NOMO-1 treated with dmso at 0.1 percent for 144 hours (cell line): ENCODE measurements at regions not wholly inside any gene's neighbourhood (a gene's known extent, or its start where the extent isn't known, plus 50 kb on each side); places are given as distances from the start of the nearest gene placed in this dataset.
"Not testable (repeated sequence)": the region's sequence is repeated elsewhere in the genome, so short reads cannot be mapped to it uniquely, and the experiment has no call there.

Experiments
- DNase-seq: peaks from one replicate; lab custom pipeline; 2025; ENCODE audit not compliant: unreplicated experiment; lab: John Stamatoyannopoulos, UW

GRCh38 chr14:53367644-53368026 is 214.5 kb upstream of the DDHD1 start:
- no peak for DNase-seq

GRCh38 chr14:53365486-53366130 is 212.5 kb upstream of the DDHD1 start:
- DNase-seq: no peak

GRCh38 chr14:53362916-53363315 is 209.8 kb upstream of the DDHD1 start:
- not testable (repeated sequence) for DNase-seq

GRCh38 chr14:53360829-53361228 is 207.7 kb upstream of the DDHD1 start:
- no peak for DNase-seq

- DNase-seq: no peak
Observed at GRCh38 chr14:53358166-53358565, 205.0 kb upstream of the DDHD1 start.

- no peak for DNase-seq
Observed at GRCh38 chr14:53356361-53357150, 203.4 kb upstream of the DDHD1 start.

- no peak for DNase-seq
Observed at GRCh38 chr14:53355581-53356112, 202.5 kb upstream of the DDHD1 start.

GRCh38 chr14:53354336-53354735 is 201.2 kb upstream of the DDHD1 start:
- DNase-seq: no peak

- no peak for DNase-seq
Observed at GRCh38 chr14:53350866-53351265, 197.7 kb upstream of the DDHD1 start.

- no peak for DNase-seq
Observed at GRCh38 chr14:53350429-53350828, 197.3 kb upstream of the DDHD1 start.

- no peak for DNase-seq
Observed at GRCh38 chr14:53346988-53347387, 193.9 kb upstream of the DDHD1 start.

- no peak for DNase-seq
Observed at GRCh38 chr14:53341324-53341723, 188.2 kb upstream of the DDHD1 start.

GRCh38 chr14:53338192-53338591 is 185.1 kb upstream of the DDHD1 start:
- DNase-seq: no peak

GRCh38 chr14:53336729-53337128 is 183.6 kb upstream of the DDHD1 start:
- no peak for DNase-seq

GRCh38 chr14:53333809-53334208 is 180.7 kb upstream of the DDHD1 start:
- no peak for DNase-seq

GRCh38 chr14:53331921-53332320 is 178.8 kb upstream of the DDHD1 start:
- no peak for DNase-seq

GRCh38 chr14:53331247-53331646 is 178.1 kb upstream of the DDHD1 start:
- no peak for DNase-seq

- DNase-seq: no peak
Observed at GRCh38 chr14:53330441-53330840, 177.3 kb upstream of the DDHD1 start.

GRCh38 chr14:53328841-53329240 is 175.7 kb upstream of the DDHD1 start:
- DNase-seq: no peak

GRCh38 chr14:53327716-53328115 is 174.6 kb upstream of the DDHD1 start:
- DNase-seq: no peak

GRCh38 chr14:53325176-53325806 is 172.2 kb upstream of the DDHD1 start:
- no peak for DNase-seq

- no peak for DNase-seq
Observed at GRCh38 chr14:53316504-53316903, 163.4 kb upstream of the DDHD1 start.
